ENCODE measurements at regions not wholly inside any gene's neighbourhood (a gene's known extent, or its start where the extent isn't known, plus 50 kb on each side); places are given as distances from the start of the nearest gene placed in this dataset.

DNA sequence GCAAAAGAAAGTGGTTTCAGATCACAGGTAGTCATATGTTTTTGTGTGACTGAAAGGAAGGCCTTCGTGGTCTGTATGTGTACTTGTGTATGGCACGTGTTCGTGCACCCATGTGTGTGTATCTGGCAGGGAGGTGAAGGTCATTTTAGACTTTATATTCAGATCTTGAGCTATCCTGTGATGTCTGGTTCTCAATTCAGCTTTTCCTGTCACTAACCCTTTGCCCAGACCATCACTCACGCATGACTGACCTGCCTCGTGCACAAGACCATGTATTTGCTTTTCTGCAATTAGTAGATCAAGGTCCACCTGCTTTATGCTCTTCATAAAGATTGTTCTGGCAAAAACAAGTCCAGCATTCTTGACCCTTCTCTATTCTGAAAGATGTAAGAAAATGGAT lies 139.7 kb upstream of the MAF start:
- Mint-ChIP-seq H3K9me3 (ENCODE audit: unreplicated experiment) (no peaks in the 10 kb centered on the region), H3K27ac (ENCODE audit: unreplicated experiment) (no peak overlapping the region), H3K36me3 (ENCODE audit: low read depth, unreplicated experiment) (no peaks in the 10 kb centered on the region), H3K4me3 (ENCODE audit: unreplicated experiment) (no peak overlapping the region), H3K4me1 (ENCODE audit: unreplicated experiment) (no peaks in the 10 kb centered on the region), H3K27me3 (ENCODE audit: unreplicated experiment) (no peaks in the 10 kb centered on the region)
- DNase-seq (ENCODE audit: low spot score) = no peak
- TF ChIP-seq, protein P1, sequence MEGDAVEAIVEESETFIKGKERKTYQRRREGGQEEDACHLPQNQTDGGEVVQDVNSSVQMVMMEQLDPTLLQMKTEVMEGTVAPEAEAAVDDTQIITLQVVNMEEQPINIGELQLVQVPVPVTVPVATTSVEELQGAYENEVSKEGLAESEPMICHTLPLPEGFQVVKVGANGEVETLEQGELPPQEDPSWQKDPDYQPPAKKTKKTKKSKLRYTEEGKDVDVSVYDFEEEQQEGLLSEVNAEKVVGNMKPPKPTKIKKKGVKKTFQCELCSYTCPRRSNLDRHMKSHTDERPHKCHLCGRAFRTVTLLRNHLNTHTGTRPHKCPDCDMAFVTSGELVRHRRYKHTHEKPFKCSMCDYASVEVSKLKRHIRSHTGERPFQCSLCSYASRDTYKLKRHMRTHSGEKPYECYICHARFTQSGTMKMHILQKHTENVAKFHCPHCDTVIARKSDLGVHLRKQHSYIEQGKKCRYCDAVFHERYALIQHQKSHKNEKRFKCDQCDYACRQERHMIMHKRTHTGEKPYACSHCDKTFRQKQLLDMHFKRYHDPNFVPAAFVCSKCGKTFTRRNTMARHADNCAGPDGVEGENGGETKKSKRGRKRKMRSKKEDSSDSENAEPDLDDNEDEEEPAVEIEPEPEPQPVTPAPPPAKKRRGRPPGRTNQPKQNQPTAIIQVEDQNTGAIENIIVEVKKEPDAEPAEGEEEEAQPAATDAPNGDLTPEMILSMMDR (IDR thresholded peaks at IDR 0.05; ENCODE audit: unreplicated experiment) = no peak

DNA sequence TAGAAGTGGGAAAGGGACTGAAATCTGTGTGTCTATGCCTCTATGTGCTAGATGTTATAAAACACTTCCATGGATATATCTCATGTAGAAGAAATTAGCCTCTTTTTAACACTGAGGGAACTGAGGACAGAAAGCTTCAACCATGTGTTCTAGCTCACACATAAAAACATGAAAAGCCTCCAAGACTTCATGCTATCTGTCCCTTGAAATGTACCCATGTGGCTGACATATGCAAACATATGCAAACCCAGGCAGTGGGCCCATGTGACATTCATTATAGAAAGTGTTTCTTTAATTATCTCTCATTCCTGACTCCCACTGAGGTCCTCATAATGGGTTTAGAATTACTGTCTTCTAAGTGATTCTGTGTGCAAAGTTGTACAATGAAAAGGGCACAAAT lies 134.7 kb upstream of the MAF start:
- TF ChIP-seq, protein P1 (IDR thresholded peaks at IDR 0.05; ENCODE audit: unreplicated experiment) = no peak
- Mint-ChIP-seq H3K4me3 (ENCODE audit: unreplicated experiment) (no peak overlapping the region), H3K27ac (ENCODE audit: unreplicated experiment) (no peak overlapping the region), H3K9me3 (ENCODE audit: unreplicated experiment) (no peaks in the 10 kb centered on the region), H3K4me1 (ENCODE audit: unreplicated experiment) (no peaks in the 10 kb centered on the region), H3K36me3 (ENCODE audit: low read depth, unreplicated experiment) (no peaks in the 10 kb centered on the region), H3K27me3 (ENCODE audit: unreplicated experiment) (no peaks in the 10 kb centered on the region)
- DNase-seq (ENCODE audit: low spot score) = no peak

DNA sequence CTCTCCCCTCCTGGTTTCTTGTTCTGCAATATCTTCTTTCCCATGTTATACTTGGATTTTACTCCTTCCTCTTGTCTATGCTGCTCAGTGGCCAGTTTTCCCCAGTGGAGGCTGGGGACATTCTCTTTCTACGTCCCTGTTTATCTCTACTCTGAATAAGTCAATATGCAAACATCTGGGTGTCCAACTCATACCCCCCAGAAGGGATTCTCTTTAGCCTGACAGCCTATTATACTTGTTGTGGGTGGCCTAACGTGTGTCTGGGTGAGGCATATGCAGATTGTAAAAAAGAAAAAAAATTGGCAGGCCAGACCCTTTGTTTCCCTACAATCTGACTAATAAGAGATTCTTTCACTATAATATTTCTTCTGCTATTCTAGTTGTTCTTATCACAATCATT lies 134.2 kb upstream of the MAF start:
- no peaks in the 10 kb centered on the region for H3K9me3 Mint-ChIP-seq (ENCODE audit: unreplicated experiment)
- no peak for DNase-seq (ENCODE audit: low spot score)
- H3K27me3 Mint-ChIP-seq (ENCODE audit: unreplicated experiment) = no peaks in the 10 kb centered on the region
- H3K27ac Mint-ChIP-seq (ENCODE audit: unreplicated experiment) = no peak overlapping the region
- H3K4me3 Mint-ChIP-seq (ENCODE audit: unreplicated experiment) = no peak overlapping the region
- H3K36me3 Mint-ChIP-seq (ENCODE audit: low read depth, unreplicated experiment) = no peaks in the 10 kb centered on the region
- TF ChIP-seq, protein P1 (IDR thresholded peaks at IDR 0.05; ENCODE audit: unreplicated experiment) = no peak
- no peaks in the 10 kb centered on the region for H3K4me1 Mint-ChIP-seq (ENCODE audit: unreplicated experiment)

DNA sequence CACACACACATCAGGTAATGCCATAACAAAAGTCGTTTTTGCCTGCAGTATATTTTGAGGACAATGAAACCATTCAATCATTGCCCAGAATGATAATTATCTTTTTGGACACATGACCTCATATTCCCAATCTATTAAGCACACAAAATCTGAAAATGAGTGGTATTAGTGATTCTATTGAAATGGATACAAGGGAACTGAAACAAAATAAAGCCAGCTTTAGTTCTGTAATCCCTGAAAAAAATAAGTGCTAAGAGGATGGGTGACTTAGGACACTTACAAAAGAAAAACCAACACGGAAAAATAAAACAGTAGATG lies 128.3 kb upstream of the MAF start:
- H3K9me3 Mint-ChIP-seq (ENCODE audit: unreplicated experiment) = no peaks in the 10 kb centered on the region
- H3K36me3 Mint-ChIP-seq (ENCODE audit: low read depth, unreplicated experiment) = no peaks in the 10 kb centered on the region

DNA sequence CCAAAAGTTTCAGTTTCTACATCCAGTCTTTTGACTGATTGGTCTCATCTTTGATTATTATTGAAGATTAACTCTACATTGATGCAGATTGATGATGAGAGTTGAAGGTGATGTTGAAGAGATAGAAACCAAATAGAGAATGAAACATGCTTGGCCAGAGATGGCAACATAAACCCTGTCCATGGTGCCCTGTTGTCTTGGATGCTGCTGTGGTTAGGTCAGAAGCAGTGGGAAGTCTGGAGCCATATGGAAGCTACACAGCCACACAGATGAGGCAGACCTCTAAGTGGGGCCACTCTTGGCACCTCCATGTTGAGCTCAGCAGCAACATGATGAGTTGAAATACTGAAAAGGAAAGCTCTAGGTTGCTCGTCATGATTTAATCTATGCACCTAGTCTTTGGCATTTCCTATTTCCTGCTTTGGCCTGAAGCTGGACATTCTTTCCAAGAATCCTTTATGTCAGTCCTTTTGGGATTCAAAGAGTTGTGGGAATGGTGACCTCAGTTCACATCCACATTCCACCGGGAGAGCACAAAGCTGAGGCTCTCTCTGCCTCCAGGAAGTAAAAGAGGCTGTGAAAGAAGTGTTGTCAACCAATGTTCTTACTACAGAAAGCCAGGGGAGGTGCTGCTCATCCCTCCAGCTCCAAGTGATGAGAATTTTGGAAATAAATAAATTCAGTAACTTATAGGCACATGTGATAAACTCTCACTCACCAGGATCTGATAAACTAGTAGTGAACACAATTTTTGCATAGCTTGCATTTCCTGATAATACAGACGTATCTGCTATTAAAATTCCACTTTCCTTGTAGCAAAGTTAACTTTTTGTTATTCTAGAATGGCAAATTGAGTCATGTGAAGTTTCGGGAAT lies 127.7 kb upstream of the MAF start:
- no peaks in the 10 kb centered on the region for H3K9me3 Mint-ChIP-seq (ENCODE audit: unreplicated experiment)
- no peak overlapping the region for H3K27ac Mint-ChIP-seq (ENCODE audit: unreplicated experiment)
- no peak for DNase-seq (ENCODE audit: low spot score)
- no peak overlapping the region for H3K4me3 Mint-ChIP-seq (ENCODE audit: unreplicated experiment)
- peaks cover 2% of the 10 kb centered on the region for H3K4me1 Mint-ChIP-seq (ENCODE audit: unreplicated experiment)
- no peaks in the 10 kb centered on the region for H3K36me3 Mint-ChIP-seq (ENCODE audit: low read depth, unreplicated experiment)
- no peaks in the 10 kb centered on the region for H3K27me3 Mint-ChIP-seq (ENCODE audit: unreplicated experiment)
- TF ChIP-seq, protein P1 (IDR thresholded peaks at IDR 0.05; ENCODE audit: unreplicated experiment) = no peak

More for the DNA sequence above, 128.3 kb upstream of the MAF start:
- TF ChIP-seq, protein P1 (IDR thresholded peaks at IDR 0.05; ENCODE audit: unreplicated experiment) = no peak
- Mint-ChIP-seq H3K4me1 (ENCODE audit: unreplicated experiment) (peaks cover 2% of the 10 kb centered on the region), H3K4me3 (ENCODE audit: unreplicated experiment) (no peak overlapping the region), H3K27ac (ENCODE audit: unreplicated experiment) (no peak overlapping the region), H3K27me3 (ENCODE audit: unreplicated experiment) (no peaks in the 10 kb centered on the region)
- DNase-seq (ENCODE audit: low spot score) = no peak

All from endothelial cell (in vitro differentiated cells).